Inferior parietal cortex (tissue), 1 donor: ENCODE measurements at regions not wholly inside any gene's neighbourhood (a gene's known extent, or its start where the extent isn't known, plus 50 kb on each side); places are given as distances from the start of the nearest gene placed in this dataset.
"Not testable (repeated sequence)": the region's sequence is repeated elsewhere in the genome, so short reads cannot be mapped to it uniquely, and the experiment has no call there.

Source experiments
- DNase-seq: peaks from one replicate; pipeline ENCODE4 v3.0.0-alpha.2; 2016; ENCODE audit errors: extremely low spot score

GRCh38 chr4:148868191-148868590 lies 426.0 kb upstream of the NR3C2 start:
- no peak for DNase-seq

- DNase-seq = no peak
Observed at GRCh38 chr4:148866666-148867065, 424.5 kb upstream of the NR3C2 start.

- no peak for DNase-seq
Observed at GRCh38 chr4:148857973-148858534, 415.8 kb upstream of the NR3C2 start.

GRCh38 chr4:148857239-148857972 lies 415.2 kb upstream of the NR3C2 start:
- DNase-seq = no peak

GRCh38 chr4:148854203-148854602 lies 412.0 kb upstream of the NR3C2 start:
- no peak for DNase-seq

- DNase-seq = no peak
Observed at GRCh38 chr4:148852092-148852699, 410.0 kb upstream of the NR3C2 start.

GRCh38 chr4:148850257-148850995 lies 408.2 kb upstream of the NR3C2 start:
- DNase-seq = no peak

- DNase-seq = no peak
Observed at GRCh38 chr4:148849581-148849980, 407.4 kb upstream of the NR3C2 start.

GRCh38 chr4:148847544-148848255 lies 405.5 kb upstream of the NR3C2 start:
- no peak for DNase-seq

GRCh38 chr4:148845609-148846008 lies 403.4 kb upstream of the NR3C2 start:
- DNase-seq = no peak

- no peak for DNase-seq
Observed at GRCh38 chr4:148843625-148844024, 401.4 kb upstream of the NR3C2 start.

GRCh38 chr4:148842843-148843242 lies 400.6 kb upstream of the NR3C2 start:
- DNase-seq = no peak

- not testable (repeated sequence) for DNase-seq
Observed at GRCh38 chr4:148837571-148837970, 395.4 kb upstream of the NR3C2 start.

GRCh38 chr4:148834804-148835631 lies 392.8 kb upstream of the NR3C2 start:
- DNase-seq = peak; percentile 9

- no peak for DNase-seq
Observed at GRCh38 chr4:148831945-148832344, 389.7 kb upstream of the NR3C2 start.

GRCh38 chr4:148828291-148828690 lies 386.1 kb upstream of the NR3C2 start:
- DNase-seq = no peak

GRCh38 chr4:148827781-148828180 lies 385.6 kb upstream of the NR3C2 start:
- no peak for DNase-seq

GRCh38 chr4:148823419-148823769 lies 381.2 kb upstream of the NR3C2 start:
- DNase-seq = no peak

GRCh38 chr4:148822572-148823418 lies 380.6 kb upstream of the NR3C2 start:
- DNase-seq = no peak

- DNase-seq = no peak
Observed at GRCh38 chr4:148814030-148814429, 371.8 kb upstream of the NR3C2 start.
